OCI-M1 (cell line): ENCODE measurements at regions not wholly inside any gene's neighbourhood (a gene's known extent, or its start where the extent isn't known, plus 50 kb on each side); places are given as distances from the start of the nearest gene placed in this dataset.
"Not testable (repeated sequence)": the region's sequence is repeated elsewhere in the genome, so short reads cannot be mapped to it uniquely, and the experiment has no call there.

Experiments used
- DNase-seq: peaks from one replicate; lab custom pipeline; 2025; lab: John Stamatoyannopoulos, UW

DNA sequence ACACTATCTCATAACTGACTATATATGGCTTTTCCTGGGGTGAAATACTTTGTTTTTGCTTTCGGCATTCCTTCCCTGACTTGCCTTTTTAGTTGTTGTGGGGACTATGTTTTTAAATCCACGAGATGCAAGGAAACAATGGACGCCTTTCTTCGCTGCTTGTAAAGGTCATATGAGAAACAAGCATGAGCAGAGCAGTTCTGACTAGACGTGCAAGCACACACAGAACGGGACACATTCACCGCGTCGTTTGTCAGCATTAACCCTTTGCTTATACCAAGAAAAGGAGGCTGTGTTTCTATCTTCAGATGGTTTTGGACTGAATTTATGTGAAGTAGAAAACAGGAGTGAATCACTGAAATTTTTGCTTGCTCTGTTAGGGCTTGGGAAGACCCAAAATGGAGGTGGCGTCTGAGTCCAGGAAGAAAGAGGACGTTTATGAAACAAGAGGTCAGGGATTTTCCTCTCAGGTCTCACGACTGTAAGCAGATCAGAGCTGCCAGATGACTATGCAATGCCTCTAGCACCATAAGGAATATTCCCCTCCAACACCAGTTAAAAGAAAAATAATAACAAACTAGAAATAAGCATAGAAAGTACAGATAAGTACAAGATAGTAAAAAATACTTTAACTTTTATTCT lies 358.9 kb downstream of the DLEU7 start:
- DNase-seq: no peak

DNA sequence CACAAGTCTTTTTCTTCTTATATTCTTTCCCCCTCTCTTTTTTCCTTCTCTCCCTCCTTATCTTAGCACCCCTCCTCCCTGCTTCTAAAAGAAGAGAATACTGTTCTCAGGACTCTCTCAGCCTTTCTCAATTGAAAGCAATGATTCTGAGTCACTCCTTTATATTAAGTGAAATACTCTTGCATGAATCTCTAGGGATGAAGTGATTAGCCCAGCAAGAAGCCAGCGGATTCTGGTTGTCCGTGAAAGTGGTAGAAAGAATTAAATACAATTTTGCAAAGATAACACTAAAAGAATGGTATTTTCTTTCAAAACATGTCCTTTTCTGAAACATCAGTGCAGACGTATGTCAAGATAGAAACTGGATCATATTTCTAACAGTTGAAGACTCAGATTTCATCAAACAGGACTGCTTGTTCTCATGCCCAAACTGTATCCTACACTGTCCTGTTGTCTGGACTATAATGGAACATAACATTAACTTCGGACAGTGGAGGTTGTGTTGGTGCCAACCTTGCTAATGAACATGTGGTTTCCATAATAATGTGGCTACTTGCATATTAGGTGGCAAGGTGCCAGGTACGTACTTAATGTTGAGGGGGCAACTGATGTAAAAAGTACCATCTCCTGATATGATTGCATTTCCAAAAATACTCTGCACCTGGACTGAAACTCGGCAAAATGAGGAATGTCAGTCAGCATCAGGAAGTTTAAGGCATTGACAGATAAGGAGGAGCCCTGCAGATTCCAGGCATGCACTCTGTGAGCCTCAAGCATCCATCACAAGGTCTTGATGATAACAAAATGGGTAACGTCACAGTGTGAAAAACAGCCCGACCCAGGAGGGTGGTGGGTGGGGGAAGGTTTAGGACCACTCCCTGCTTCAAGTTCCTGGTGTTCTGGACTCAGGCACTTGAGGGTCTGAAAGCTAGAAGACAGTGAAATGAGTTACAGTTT lies 357.2 kb downstream of the DLEU7 start:
- DNase-seq: no peak

DNA sequence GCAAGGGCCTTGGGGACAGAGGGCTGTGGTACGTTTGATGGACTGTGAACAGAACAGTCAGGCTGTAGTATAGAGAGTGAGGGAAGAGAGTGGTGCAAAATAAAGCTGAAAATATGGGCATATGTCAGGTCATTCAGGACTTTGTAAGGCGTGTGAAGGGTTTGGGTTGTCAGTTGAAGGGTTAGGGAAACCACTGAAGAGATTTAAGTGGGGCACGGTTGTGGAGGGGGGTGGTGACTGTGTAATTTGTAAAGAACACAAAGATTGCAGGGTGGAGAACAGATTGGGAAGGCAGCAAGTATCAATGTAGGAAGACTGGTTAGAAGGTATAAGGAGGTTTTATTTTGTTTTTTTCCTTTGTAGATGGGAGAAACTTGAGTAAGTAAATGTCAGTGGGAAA lies 349.8 kb downstream of the DLEU7 start:
- DNase-seq: no peak

DNA sequence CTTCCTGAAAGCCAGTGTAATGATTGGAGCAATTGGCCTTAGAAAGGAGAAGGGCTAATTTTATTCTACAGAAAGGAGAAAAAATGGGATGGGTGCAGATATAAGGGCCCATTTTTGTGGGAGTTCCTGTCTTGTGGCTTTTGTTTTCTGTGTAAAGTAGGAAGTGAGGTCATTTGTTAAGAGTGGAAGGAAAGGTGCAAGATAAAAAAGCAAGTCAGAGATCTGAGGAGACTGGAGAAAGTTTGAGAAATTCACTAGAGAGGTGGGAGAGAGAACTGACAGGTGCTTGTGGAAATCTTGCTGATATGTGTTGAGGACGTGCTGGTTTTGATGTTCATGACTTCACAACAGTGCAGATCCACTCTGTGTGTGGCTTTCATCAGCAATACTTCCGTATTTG lies 349.4 kb downstream of the DLEU7 start:
- peak; percentile 66 for DNase-seq

DNA sequence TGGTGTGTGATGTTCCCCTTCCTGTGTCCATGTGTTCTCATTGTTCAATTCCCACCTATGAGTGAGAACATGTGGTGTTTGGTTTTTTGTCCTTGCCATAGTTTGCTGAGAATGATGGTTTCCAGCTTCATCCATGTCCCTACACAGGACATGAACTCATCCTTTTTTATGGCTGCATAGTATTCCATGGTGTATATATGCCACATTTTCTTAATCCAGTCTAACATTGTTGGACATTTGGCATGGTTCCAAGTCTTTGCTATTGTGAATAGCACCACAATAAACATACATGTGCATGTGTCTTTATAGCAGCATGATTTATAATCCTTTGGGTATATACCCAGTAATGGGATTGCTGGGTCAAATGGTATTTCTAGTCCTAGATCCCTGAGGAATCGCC lies 340.3 kb downstream of the DLEU7 start:
- not testable (repeated sequence) for DNase-seq

DNA sequence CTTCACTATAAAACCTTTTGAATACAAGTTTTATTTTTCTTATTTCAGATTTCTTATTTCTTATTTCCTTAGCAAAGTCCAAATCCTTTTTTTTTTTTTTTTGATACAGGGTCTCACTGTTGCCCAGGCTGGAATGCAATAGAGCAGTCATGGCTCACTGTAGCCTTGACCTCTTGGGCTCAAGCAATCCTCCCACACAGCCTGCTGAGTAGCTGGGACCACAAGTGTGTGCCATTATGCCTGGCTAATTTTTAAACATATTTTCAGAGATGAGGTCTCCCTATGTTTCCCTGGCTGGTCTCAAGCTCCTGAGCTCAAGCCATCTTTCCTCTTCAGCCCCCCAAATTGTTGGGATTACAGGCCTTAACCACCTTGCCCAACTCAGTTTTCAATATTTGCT lies 334.3 kb downstream of the DLEU7 start:
- DNase-seq: no peak

DNA sequence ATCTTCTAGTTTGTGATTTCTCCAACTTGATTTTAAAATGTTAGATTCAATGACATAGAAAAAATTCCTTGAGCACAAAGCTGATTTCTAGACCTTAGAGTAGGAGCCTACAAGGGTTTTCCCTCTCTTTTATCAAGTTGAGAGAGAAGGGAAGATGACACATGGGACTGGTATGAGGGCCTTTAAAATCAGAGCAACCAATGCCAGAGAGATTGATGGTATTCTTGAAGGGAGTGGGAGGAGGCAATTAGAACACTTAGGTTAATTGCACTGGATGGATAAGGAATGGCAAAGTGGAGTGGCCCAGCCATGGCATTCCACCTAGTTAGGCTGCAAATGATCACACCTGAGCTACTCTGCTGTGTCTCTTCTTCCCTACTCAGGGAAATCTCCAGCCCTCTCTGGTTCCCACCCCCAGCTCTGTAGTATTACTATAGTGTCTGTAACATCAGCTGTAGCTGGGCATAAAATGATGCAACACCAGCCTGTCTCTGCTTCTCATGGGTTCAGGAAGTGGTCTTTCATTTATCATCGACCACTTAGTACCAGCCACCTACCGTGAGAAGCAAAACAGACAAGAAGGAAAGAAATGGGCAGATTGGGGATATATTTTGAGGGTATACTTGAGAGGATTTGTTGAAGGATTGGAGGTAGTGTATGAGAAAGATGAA lies 333.6 kb downstream of the DLEU7 start:
- no peak for DNase-seq

DNA sequence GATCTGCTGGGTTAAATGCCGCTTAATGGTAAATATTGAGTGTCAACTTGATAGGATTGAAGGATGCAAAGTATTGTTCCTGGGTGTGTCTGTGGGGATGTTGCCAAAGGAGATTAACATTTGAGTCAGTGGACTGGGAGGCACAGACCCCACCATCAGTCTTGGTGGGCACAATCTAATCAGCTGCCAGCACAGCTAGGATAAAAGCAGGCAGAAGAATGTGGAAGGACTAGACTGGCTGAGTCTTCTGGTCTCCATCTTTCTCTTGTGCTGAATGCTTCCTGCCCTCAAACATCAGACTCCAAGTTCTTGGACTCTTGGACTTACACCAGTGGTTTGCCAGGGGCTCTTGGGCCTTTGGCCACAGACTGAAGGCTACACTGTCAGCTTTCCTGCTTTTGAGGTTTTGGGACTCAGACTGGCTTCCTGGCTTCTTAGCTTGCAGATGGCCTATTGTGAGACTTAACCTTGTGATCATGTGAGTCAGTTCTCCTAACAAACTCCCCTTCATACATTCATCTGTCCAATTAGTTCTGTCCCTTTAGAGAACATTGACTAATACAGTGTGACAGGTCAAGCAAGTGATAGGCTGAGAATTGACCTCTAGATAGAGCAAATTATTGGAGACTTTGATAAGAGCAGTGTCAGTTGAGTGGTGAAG lies 332.5 kb downstream of the DLEU7 start:
- peak; percentile 51 for DNase-seq

DNA sequence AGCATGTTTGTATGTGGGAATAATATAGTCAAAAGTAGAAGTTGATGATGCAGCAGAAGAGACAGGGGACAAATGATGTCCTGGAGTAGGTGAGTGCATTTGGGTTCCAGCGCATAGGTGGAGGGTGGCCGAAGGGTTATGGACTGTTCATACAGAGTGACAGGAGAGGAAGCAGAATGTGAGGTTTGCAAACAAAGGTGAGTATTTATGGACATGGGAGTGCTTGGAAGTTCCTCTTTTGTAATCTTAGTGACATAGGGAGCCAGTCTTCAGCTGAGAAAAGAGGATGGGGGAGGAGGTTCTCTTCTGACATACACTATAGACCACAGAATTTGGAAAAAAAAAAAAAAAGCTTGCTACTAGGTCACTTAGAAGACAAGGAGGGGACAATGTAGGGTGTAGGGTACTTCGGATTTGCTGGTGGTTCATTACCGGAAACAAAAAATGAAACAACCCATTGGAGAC lies 331.6 kb downstream of the DLEU7 start:
- DNase-seq: peak; percentile 97

DNA sequence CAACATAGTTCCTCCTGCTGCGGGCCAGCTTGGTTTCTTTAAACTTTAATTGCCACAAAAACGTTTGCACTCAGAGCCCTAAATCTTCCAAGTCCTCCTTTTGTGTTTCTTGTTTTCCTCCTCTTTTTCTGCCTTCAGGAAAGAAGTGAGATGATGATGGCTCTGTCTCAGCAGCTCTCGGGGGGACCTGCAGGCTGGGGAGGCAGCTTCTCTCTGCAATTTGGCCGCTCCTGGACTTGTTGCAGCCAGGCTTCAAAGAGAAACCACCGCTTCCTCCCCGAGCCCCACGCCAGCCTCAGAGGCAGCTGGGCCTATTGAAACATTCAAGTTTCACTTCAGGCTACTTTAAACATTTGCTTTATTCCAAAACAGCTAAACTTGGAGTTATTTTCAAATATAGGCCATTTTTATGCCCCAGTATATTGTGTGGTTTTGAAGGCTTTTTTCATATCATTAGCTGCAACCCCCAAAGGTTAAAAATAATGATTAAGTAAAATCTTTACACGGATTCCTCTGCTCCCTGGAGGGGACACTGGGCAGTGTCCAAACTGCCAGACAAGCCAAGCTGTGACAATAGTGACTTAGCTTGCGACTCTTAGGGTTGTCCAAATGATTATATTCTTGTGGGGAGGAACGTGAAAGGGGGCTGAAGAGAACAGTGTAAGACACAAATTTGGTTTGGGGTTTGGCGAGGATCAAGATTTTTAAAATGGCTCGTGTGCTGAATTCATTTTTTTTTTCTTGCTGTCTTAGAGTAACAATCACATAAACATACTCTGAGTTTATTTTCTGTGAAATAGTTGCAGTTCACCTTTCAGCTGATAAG lies 330.8 kb downstream of the DLEU7 start:
- peak; percentile 86 for DNase-seq

DNA sequence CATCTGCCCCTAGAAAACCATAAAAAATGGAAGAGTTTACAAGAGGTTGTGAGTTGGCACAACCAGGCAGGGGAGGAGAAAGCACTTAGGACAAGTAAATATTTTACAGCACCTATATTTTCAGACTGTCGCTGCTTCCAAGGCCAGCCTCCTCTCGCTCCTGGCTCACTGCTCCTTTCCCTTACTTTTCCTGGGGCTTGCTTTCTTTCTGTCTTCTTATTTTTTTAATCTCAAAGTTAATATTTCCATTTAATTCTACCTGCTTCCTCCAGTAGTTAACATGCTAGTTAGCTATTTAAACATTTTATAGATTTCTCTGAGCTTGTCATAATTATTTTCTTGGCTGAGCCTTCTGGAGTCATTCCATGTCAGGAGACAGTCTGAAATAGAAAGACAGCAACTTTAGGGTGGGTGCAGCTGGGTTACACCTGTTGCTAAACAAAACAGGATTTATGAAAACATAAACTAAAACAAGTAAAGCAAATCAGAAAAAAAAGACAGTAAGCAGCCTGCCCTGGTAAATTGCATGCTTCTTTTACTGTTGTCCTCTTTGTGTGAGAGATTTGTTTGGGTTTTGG lies 330.1 kb downstream of the DLEU7 start:
- no peak for DNase-seq

DNA sequence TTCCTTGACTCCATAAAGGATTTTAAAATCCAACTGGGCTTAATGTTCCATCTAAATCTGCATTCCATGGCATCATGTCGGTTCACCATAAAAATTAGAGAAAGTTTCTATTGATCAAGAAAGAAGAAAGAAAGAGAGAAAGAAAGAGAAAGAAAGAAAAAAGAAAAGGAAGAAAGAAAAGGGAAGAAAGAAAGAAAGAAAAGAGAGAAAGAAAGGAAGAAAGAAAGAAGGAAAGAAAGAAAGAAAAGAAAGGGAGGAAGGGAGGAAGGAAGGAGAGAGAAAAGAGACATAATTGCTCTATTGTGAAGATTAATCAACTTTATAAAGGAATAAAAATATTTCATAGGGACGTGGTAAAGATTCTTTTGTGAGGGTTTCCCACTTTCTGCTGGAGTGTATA lies 329.2 kb downstream of the DLEU7 start:
- no peak for DNase-seq

DNA sequence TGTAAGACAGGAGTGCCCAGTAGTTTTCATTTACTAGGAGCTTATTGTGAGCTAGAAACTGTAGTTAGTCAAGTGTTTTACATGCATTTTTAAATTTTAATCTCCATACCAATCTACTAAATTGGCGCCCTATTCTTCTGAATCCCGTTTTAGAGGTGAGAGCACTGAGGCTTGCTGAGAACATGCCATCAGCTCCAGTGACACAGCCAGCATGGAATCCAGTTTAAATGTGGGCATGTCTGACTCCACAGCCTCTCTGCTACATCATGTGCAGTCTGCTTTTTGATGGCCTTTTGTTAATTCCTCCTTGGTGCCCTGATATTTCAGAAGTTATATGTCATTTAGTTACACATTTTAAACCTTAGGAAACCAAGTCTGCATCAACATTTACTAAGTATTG lies 325.4 kb downstream of the DLEU7 start:
- no peak for DNase-seq

DNA sequence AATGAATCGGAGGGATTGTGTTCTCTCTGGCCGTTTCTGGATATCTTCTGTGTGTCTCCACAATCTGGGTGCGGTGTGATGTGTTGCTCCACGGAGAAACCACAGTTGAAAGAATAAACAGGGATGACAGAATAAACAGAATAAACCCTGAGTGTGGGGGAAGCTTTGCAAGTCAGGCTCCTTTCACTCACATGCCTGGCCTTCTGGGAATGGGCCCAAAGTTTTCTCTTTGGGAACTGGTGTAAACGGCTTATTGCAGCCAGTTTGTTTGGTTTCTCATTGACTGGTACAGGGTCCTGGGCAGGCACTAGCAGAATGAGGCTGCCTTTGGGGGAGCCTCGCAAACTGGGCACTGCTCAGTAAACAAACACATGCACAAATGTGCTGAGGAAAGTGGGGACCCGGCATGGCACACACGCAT lies 324.7 kb downstream of the DLEU7 start:
- DNase-seq: no peak

DNA sequence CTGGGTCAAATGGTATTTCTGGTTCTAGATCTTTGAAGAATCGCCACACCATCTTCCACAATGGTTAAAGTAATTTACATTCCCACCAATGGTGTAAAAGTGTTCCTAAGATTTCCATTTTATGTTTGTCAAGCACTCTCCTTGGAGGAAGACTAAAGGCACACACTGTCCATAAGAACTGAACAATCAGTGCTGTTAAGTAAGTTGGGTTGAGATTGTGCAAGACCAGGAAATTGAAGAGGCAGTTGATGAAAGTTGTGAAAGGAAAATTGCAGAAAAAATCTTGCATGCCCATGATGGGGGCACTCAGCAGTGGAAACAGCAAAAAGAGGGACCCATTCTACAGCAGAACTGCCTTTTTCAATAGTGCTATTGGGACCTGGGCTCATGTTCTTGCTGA lies 323.6 kb downstream of the DLEU7 start:
- DNase-seq: no peak

DNA sequence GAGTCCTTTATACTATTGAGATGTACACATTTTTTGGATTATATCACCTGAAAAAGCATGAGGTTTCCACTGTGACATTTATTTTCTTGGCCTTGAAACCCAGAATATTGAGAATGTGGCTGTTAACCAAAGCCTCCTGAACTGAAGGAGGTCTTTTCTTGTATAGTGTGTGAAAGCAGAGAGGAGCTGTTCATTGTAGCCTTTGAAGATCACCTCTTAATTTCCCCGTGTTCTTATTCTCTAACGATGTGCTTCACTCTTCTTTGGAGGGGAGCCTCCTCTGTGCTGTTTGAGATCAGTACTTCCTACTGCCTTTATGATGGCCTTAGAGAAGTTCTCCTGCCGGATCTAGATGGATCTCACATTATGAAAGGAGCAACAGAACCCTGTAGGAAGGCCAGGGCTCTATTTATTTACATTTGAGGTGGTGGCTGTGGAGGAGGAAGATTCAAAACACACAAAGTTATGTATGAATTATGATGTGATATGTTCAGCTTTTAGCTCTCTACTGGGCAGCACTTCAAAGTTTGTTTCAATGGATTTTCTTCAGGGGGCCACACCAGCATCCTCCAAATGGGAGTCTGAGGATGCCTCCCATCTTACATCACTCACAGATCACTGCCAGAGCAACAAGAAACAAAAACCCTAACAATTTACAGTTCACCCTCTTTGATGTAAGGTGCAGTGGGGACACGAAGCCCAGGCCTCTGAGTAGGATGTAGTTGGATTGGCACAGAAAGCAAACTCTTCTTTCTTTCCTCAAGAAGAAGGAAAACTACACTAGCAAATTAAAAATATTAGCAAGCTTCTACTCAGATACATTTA lies 322.3 kb downstream of the DLEU7 start:
- no peak for DNase-seq

DNA sequence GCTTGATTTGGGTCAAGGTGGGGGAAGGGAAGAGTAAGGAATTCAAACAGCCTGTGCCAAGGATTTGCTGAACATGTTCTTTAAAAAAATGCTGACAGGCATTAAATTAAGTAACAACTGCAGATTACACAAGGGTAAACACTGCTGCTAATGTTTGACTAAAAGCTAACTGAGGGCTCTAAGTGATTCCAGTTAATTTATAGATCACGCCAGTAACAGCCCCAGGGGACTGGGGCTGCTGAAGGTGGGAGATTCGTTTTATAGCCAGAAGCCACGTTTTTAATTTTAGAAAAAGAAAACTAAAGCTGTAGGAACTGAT lies 321.7 kb downstream of the DLEU7 start:
- no peak for DNase-seq

DNA sequence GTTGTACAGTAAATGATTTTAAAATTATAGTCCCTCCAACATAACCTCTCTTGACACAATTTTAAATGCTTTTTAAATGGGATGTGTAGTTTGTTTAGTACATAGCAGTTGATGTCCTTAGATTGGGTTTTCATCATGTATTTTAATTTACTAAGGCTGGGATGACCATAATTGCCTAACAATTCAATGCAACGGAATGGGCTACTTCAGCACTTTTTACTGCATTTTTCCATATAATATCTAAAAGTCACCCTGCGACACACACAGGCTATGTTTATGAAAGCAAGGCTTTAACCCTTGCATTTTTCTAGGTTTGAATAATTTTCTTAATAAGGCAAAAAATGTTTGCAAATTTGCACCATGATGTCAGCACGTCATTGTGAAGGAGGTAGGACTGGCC lies 321.0 kb downstream of the DLEU7 start:
- no peak for DNase-seq

DNA sequence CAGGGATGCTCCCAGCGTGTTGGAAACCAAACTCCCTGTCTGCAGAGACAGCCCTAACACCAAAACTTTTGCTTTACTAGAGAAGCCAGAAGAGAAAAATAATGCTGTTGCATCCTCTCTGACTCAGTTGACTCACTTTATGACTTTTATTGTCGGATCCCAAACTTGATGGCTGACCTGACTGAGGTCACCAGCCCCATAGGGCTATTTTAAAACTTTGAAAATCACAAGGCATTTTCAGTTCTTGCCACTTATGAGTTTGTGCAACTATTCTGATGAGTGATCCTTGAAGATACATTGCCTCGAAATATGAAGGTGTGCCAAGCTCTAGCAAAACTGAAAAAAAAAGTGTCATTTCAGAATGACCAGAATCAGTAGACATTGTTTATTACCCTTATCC lies 320.2 kb downstream of the DLEU7 start:
- no peak for DNase-seq

DNA sequence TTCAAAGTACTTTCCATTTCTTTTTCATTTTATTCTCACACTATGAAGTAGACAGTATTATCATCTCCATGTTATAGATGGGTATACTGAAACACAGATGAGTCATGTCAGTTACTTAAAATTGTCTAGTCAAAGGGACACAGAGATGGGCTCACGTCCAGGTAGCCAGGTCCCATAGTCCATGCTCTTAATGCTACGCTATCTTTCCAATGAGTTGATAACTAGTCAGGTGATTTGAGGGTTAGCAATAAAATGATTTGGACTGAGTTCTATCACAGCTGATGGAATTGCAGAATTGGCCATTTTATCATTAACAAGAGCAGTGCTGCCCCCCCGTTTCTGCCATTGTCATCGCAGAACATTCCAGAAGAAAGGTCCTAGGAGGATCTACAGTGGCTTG lies 318.9 kb downstream of the DLEU7 start:
- DNase-seq: no peak
